ENCODE measurements at regions not wholly inside any gene's neighbourhood (a gene's known extent, or its start where the extent isn't known, plus 50 kb on each side); places are given as distances from the start of the nearest gene placed in this dataset.
A peak's percentile ranks its signal among the peaks of the same experiment; 100 is the strongest.

- peak; percentile 84 for DNase-seq (ENCODE audit: low read depth)
Observed at GRCh38 chr16:88332921-88333825, 49.6 kb upstream of the ZNF469 start.

All from CMK (cell line).